Right atrium auricular region (tissue), 2 donors: ENCODE measurements at regions not wholly inside any gene's neighbourhood (a gene's known extent, or its start where the extent isn't known, plus 50 kb on each side); places are given as distances from the start of the nearest gene placed in this dataset.

Experiments used
- DNase-seq: peaks from one replicate; pipeline ENCODE4 v3.0.0-alpha.2; 2019; ENCODE audit warnings: low spot score
- H3K27ac ChIP-seq, 2 donors: fragments of 200-600 bp; sonication (generic); 1 replicate in 1 of 2; 2 replicates in 1 of 2; pipeline ENCODE4 v1.5.1; 2016 to 2019
- H3K27me3 ChIP-seq, 2 donors: fragments of 200-600 bp; sonication (generic); one replicate each; pipeline versions ENCODE4 v1.5.1 to v1.6.0; 2017 to 2019
- H3K36me3 ChIP-seq: fragments of 200-600 bp; sonication (generic); one replicate; pipeline ENCODE4 v1.5.1; 2016
- H3K4me1 ChIP-seq, 2 donors: fragments of 200-600 bp; sonication (generic); one replicate each; pipeline versions ENCODE4 v1.5.1 to v1.6.0; 2017 to 2019
- H3K4me3 ChIP-seq, 2 donors: fragments of 200-600 bp; sonication (generic); 1 replicate in 1 of 2; 2 replicates in 1 of 2; pipeline ENCODE4 v1.5.1; 2017 to 2019; ENCODE audit warnings: mild to moderate bottlenecking in 1 of 2, moderate library complexity in 1 of 2
- H3K9me3 ChIP-seq, 2 donors: fragments of 200-600 bp; sonication (generic); one replicate each; pipeline ENCODE4 v1.5.1; 2019
- CTCF ChIP-seq, 2 donors: fragments of 200-600 bp; sonication (generic); IDR thresholded peaks; one replicate each; pipeline ENCODE4 v1.5.1; 2019; ENCODE audit warnings: antibody characterized with exemption in 2 of 2

GRCh38 chr13:68272652-68273051, 1042.5 kb upstream of the PCDH9 start:
- no peak overlapping the region for H3K4me3 ChIP-seq
- no peaks in the 10 kb centered on the region for H3K27me3 ChIP-seq
- peaks cover 0 to 18% of the 10 kb centered on the region in 2 donors for H3K9me3 ChIP-seq
- DNase-seq: no peak
- no peak overlapping the region for H3K27ac ChIP-seq
- no peaks in the 10 kb centered on the region for H3K4me1 ChIP-seq
- no peak for TF ChIP-seq CTCF (IDR thresholded peaks at IDR 0.05)
- no peaks in the 10 kb centered on the region for H3K36me3 ChIP-seq

- no peaks in the 10 kb centered on the region for H3K9me3 ChIP-seq
- no peak for DNase-seq
- no peaks in the 10 kb centered on the region for H3K36me3 ChIP-seq
- H3K4me3 ChIP-seq: no peak overlapping the region
- H3K27ac ChIP-seq: no peak overlapping the region
- H3K4me1 ChIP-seq: no peaks in the 10 kb centered on the region
- H3K27me3 ChIP-seq: no peaks in the 10 kb centered on the region
- TF ChIP-seq CTCF (IDR thresholded peaks at IDR 0.05): no peak
Measured at GRCh38 chr13:68264692-68265091, 1034.6 kb upstream of the PCDH9 start.

- DNase-seq: no peak
- Histone ChIP-seq H3K36me3 (no peaks in the 10 kb centered on the region), H3K4me1 (no peaks in the 10 kb centered on the region), H3K27me3 (no peaks in the 10 kb centered on the region), H3K4me3 (no peak overlapping the region), H3K9me3 (no peaks in the 10 kb centered on the region), H3K27ac (no peak overlapping the region)
- TF ChIP-seq CTCF (IDR thresholded peaks at IDR 0.05): no peak
Measured at GRCh38 chr13:68261105-68261504, 1031.0 kb upstream of the PCDH9 start.

- Histone ChIP-seq H3K4me1 (no peaks in the 10 kb centered on the region), H3K36me3 (no peaks in the 10 kb centered on the region), H3K27ac (no peak overlapping the region), H3K4me3 (no peak overlapping the region), H3K9me3 (no peaks in the 10 kb centered on the region), H3K27me3 (no peaks in the 10 kb centered on the region)
- no peak for DNase-seq
- no peak for TF ChIP-seq CTCF (IDR thresholded peaks at IDR 0.05)
Measured at GRCh38 chr13:68257111-68257842, 1027.1 kb upstream of the PCDH9 start.

GRCh38 chr13:68254151-68254550, 1024.0 kb upstream of the PCDH9 start:
- H3K27me3 ChIP-seq: no peaks in the 10 kb centered on the region
- no peak for DNase-seq
- no peaks in the 10 kb centered on the region for H3K9me3 ChIP-seq
- TF ChIP-seq CTCF (IDR thresholded peaks at IDR 0.05): no peak
- H3K36me3 ChIP-seq: no peaks in the 10 kb centered on the region
- H3K4me3 ChIP-seq: no peak overlapping the region
- no peak overlapping the region for H3K27ac ChIP-seq
- no peaks in the 10 kb centered on the region for H3K4me1 ChIP-seq

GRCh38 chr13:68234274-68234673, 1004.1 kb upstream of the PCDH9 start:
- H3K4me1 ChIP-seq: no peaks in the 10 kb centered on the region
- no peaks in the 10 kb centered on the region for H3K9me3 ChIP-seq
- no peak for TF ChIP-seq CTCF (IDR thresholded peaks at IDR 0.05)
- DNase-seq: no peak
- H3K36me3 ChIP-seq: no peaks in the 10 kb centered on the region
- no peaks in the 10 kb centered on the region for H3K27me3 ChIP-seq
- H3K4me3 ChIP-seq: no peak overlapping the region
- no peak overlapping the region for H3K27ac ChIP-seq
